Kidney capillary endothelial cell (primary cell): ENCODE measurements at regions not wholly inside any gene's neighbourhood (a gene's known extent, or its start where the extent isn't known, plus 50 kb on each side); places are given as distances from the start of the nearest gene placed in this dataset.

Source experiments
- DNase-seq: peaks from one replicate; pipeline ENCODE4 v3.0.0-alpha.2; 2018; ENCODE audit warnings: low spot score

GRCh38 chr14:61893371-61893940, 131.2 kb downstream of the SNAPC1 start:
- DNase-seq, result no peak

- DNase-seq, result peak; percentile 50
Measured at GRCh38 chr14:61894452-61895077, 132.3 kb downstream of the SNAPC1 start.

- DNase-seq, result no peak
Measured at GRCh38 chr14:61897300-61897699, 135.1 kb downstream of the SNAPC1 start.

GRCh38 chr14:61898568-61898967, 136.3 kb downstream of the SNAPC1 start:
- no peak for DNase-seq

- no peak for DNase-seq
Measured at GRCh38 chr14:61899497-61899896, 137.3 kb downstream of the SNAPC1 start.

- no peak for DNase-seq
Measured at GRCh38 chr14:61904946-61905345, 142.7 kb downstream of the SNAPC1 start.

GRCh38 chr14:61911574-61911973, 149.4 kb downstream of the SNAPC1 start:
- no peak for DNase-seq

- DNase-seq, result no peak
Measured at GRCh38 chr14:61918998-61919397, 156.8 kb downstream of the SNAPC1 start.

- DNase-seq, result peak; percentile 58
Measured at GRCh38 chr14:61923348-61923747, 161.1 kb downstream of the SNAPC1 start.

GRCh38 chr14:61925043-61925442, 162.8 kb downstream of the SNAPC1 start:
- peak; percentile 19 for DNase-seq

GRCh38 chr14:61925732-61926435, 163.7 kb downstream of the SNAPC1 start:
- no peak for DNase-seq

- DNase-seq, result peak; percentile 79
Measured at GRCh38 chr14:61927060-61927459, 164.8 kb downstream of the SNAPC1 start.

- DNase-seq, result peak; percentile 69
Measured at GRCh38 chr14:61927520-61927919, 165.3 kb downstream of the SNAPC1 start.

GRCh38 chr14:61928300-61928699, 166.1 kb downstream of the SNAPC1 start:
- no peak for DNase-seq

GRCh38 chr14:61928701-61929100, 166.5 kb downstream of the SNAPC1 start:
- DNase-seq, result no peak

- no peak for DNase-seq
Measured at GRCh38 chr14:61929651-61930050, 167.4 kb downstream of the SNAPC1 start.

- no peak for DNase-seq
Measured at GRCh38 chr14:61930101-61930857, 168.1 kb downstream of the SNAPC1 start.

GRCh38 chr14:61932974-61933373, 170.8 kb downstream of the SNAPC1 start:
- no peak for DNase-seq

- DNase-seq, result peak; percentile 9
Measured at GRCh38 chr14:61934385-61934784, 172.2 kb downstream of the SNAPC1 start.

- no peak for DNase-seq
Measured at GRCh38 chr14:61939776-61940175, 177.6 kb downstream of the SNAPC1 start.

- DNase-seq, result no peak
Measured at GRCh38 chr14:61940666-61941420, 178.6 kb downstream of the SNAPC1 start.
